ENCODE measurements at regions not wholly inside any gene's neighbourhood (a gene's known extent, or its start where the extent isn't known, plus 50 kb on each side); places are given as distances from the start of the nearest gene placed in this dataset.

DNA sequence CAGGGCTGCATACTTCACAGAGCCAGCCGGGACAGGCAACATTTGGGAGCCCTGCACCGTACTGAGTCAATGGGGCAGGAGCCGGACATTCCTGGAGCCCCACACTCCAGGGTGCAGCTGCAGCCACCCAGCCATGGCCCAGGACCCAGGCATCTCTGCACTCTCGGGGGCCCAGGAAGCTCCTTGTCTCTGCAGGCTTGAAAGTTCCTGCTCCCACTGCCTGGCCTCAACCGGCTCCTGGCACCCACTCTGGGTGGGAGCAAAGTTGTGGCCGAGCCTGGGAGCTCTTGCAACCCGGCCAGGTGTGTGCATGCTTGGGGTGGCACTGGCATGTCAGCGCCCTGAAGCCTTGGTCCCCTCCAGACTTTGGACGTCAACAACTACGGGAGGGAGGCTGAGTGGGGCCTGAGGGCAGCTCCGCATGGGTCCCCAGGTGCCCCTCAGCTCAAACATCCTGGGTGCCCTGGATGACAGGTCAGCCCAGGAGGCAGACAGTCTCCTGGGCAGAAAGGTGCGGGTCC is 833.5 kb upstream of the CADM2 start:
- no TSS peak for BruUV-seq (replicated peaks)
- intact Hi-C loops (cut with micrococcal nuclease): no loop called here
- Mint-ChIP-seq H3K4me1 (ENCODE audit: insufficient read depth, unreplicated experiment) (no peaks in the 10 kb centered on the region), H3K27me3 (ENCODE audit: insufficient read depth, unreplicated experiment) (no peaks in the 10 kb centered on the region), H3K27ac (ENCODE audit: low read depth, unreplicated experiment) (no peak overlapping the region), H3K4me3 (ENCODE audit: unreplicated experiment) (no peak overlapping the region), H3K9me3 (ENCODE audit: unreplicated experiment) (no peaks in the 10 kb centered on the region), H3K36me3 (ENCODE audit: insufficient read depth, unreplicated experiment) (no peaks in the 10 kb centered on the region)
- ChIA-PET POLR2A (no interaction called here), CTCF (interaction anchor here (1.2 kb wide), 1 partner anchor 11 kb away, joined by 3 read pairs; no protein-coding TSS in a partner anchor)
- no peak for DNase-seq (ENCODE audit: unreplicated experiment)
- TF ChIP-seq, protein P1, sequence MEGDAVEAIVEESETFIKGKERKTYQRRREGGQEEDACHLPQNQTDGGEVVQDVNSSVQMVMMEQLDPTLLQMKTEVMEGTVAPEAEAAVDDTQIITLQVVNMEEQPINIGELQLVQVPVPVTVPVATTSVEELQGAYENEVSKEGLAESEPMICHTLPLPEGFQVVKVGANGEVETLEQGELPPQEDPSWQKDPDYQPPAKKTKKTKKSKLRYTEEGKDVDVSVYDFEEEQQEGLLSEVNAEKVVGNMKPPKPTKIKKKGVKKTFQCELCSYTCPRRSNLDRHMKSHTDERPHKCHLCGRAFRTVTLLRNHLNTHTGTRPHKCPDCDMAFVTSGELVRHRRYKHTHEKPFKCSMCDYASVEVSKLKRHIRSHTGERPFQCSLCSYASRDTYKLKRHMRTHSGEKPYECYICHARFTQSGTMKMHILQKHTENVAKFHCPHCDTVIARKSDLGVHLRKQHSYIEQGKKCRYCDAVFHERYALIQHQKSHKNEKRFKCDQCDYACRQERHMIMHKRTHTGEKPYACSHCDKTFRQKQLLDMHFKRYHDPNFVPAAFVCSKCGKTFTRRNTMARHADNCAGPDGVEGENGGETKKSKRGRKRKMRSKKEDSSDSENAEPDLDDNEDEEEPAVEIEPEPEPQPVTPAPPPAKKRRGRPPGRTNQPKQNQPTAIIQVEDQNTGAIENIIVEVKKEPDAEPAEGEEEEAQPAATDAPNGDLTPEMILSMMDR (IDR thresholded peaks at IDR 0.05; ENCODE audit: unreplicated experiment): no peak

DNA sequence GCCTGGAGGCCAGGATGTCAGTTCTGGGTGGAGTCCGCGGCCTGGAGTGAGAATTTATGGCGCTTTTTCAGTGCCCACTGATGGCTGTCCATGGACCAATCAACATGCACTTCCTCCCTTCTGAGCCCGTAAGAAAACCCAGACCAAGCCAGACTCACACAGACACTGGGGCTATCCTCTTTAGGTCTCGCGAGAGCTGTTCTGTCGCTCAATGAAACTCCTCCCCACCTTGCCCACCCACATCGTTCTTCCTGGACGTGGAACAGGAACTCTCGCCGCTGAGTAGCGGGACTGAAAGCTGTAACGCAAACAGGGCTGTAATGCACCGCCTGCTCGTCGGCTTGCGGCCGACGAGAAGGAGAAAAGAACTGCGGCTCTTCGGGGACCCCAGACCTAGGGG is 833.0 kb upstream of the CADM2 start:
- ChIA-PET CTCF (interaction anchor here (1.2 kb wide), 1 partner anchor 10 kb away, joined by 3 read pairs; no protein-coding TSS in a partner anchor), POLR2A (no interaction called here)
- no peaks in the 10 kb centered on the region for H3K27me3 Mint-ChIP-seq (ENCODE audit: insufficient read depth, unreplicated experiment)

DNA sequence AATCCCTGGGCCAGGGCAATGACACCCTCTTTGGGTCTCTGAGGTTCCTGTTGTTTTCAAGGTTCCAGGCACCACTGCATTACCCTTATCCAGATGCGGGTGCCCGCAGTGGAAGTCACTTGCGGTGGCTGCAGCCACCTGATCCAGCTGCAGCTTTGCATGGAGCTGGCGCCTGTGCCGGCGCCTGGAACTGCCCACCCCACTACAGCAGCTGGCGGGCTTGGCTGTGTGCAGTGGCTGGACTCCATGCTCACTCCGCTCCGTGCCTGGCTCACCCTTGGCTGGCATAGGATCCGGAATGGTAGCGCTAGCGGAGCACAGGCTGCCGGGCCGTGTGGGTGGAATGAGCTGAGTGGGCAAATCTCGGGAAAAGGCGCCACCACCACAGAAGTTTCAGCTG is 832.6 kb upstream of the CADM2 start:
- ChIA-PET POLR2A (interaction anchor here (0.6 kb wide), 1 partner anchor 9 kb away, joined by 3 read pairs; no protein-coding TSS in a partner anchor), CTCF (no interaction called here)
- H3K4me1 Mint-ChIP-seq (ENCODE audit: insufficient read depth, unreplicated experiment): no peaks in the 10 kb centered on the region
- no peak for DNase-seq (ENCODE audit: unreplicated experiment)
- intact Hi-C loops (cut with micrococcal nuclease): no loop called here
- TF ChIP-seq, protein P1 (IDR thresholded peaks at IDR 0.05; ENCODE audit: unreplicated experiment): no peak
- BruUV-seq (replicated peaks): no TSS peak
- no peak overlapping the region for H3K4me3 Mint-ChIP-seq (ENCODE audit: unreplicated experiment)
- no peaks in the 10 kb centered on the region for H3K36me3 Mint-ChIP-seq (ENCODE audit: insufficient read depth, unreplicated experiment)
- no peaks in the 10 kb centered on the region for H3K9me3 Mint-ChIP-seq (ENCODE audit: unreplicated experiment)
- no peak overlapping the region for H3K27ac Mint-ChIP-seq (ENCODE audit: low read depth, unreplicated experiment)
- H3K27me3 Mint-ChIP-seq (ENCODE audit: insufficient read depth, unreplicated experiment): no peaks in the 10 kb centered on the region

More for the DNA sequence above, 833.0 kb upstream of the CADM2 start:
- Mint-ChIP-seq H3K27ac (ENCODE audit: low read depth, unreplicated experiment) (no peak overlapping the region), H3K4me3 (ENCODE audit: unreplicated experiment) (no peak overlapping the region), H3K36me3 (ENCODE audit: insufficient read depth, unreplicated experiment) (no peaks in the 10 kb centered on the region), H3K4me1 (ENCODE audit: insufficient read depth, unreplicated experiment) (no peaks in the 10 kb centered on the region), H3K9me3 (ENCODE audit: unreplicated experiment) (no peaks in the 10 kb centered on the region)
- no TSS peak for BruUV-seq (replicated peaks)
- DNase-seq (ENCODE audit: unreplicated experiment): no peak
- TF ChIP-seq, protein P1 (IDR thresholded peaks at IDR 0.05; ENCODE audit: unreplicated experiment): no peak
- intact Hi-C loops (cut with micrococcal nuclease): no loop called here

DNA sequence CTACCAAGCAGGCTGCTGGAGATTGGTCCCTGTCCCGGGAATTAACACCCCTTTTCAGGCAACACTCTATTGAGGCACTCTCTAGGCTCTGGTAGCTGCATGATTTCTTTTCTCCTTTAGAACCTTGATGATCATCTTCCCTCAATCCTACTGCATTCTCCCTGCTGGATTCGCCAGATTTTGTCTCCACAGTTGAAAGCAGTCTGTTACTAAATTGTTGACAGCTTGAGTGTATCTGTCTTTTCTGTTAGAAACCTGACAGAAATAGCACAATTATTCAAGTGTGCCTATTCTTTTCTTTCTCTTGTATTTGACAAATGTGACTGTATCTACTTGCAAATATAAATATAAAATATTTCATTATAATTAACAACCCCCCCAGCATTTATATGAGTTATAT is 830.8 kb upstream of the CADM2 start:
- ChIA-PET CTCF (interaction anchor here (0.5 to 0.7 kb wide), 2 partner anchors 115 to 194 kb away, joined by 3 to 5 read pairs; no protein-coding TSS in a partner anchor), POLR2A (no interaction called here)
- Mint-ChIP-seq H3K36me3 (ENCODE audit: insufficient read depth, unreplicated experiment) (no peaks in the 10 kb centered on the region), H3K9me3 (ENCODE audit: unreplicated experiment) (peaks cover 8% of the 10 kb centered on the region), H3K27ac (ENCODE audit: low read depth, unreplicated experiment) (no peak overlapping the region), H3K27me3 (ENCODE audit: insufficient read depth, unreplicated experiment) (no peaks in the 10 kb centered on the region), H3K4me1 (ENCODE audit: insufficient read depth, unreplicated experiment) (no peaks in the 10 kb centered on the region), H3K4me3 (ENCODE audit: unreplicated experiment) (no peak overlapping the region)
- TF ChIP-seq, protein P1 (IDR thresholded peaks at IDR 0.05; ENCODE audit: unreplicated experiment): no peak
- intact Hi-C loops (cut with micrococcal nuclease): no loop called here
- DNase-seq (ENCODE audit: unreplicated experiment): no peak
- no TSS peak for BruUV-seq (replicated peaks)

All from MCF 10A (cell line).